HG03039 (cell line): ENCODE measurements at regions not wholly inside any gene's neighbourhood (a gene's known extent, or its start where the extent isn't known, plus 50 kb on each side); places are given as distances from the start of the nearest gene placed in this dataset.

Experiments used
- ATAC-seq: cut with Tn5 transposase; IDR thresholded peaks from one replicate; pipeline ENCODE4 v1.9.1; 2021; ENCODE audit warnings: mild to moderate bottlenecking, moderate library complexity; ENCODE audit not compliant: unreplicated experiment

- ATAC-seq, result no peak
Measured at GRCh38 chr1:182200025-182200812, 138.7 kb upstream of the ZNF648 start.

- ATAC-seq, result no peak
Measured at GRCh38 chr1:182198006-182198605, 136.6 kb upstream of the ZNF648 start.

GRCh38 chr1:182196897-182197870 lies 135.7 kb upstream of the ZNF648 start:
- ATAC-seq, result no peak

- no peak for ATAC-seq
Measured at GRCh38 chr1:182195733-182196132, 134.2 kb upstream of the ZNF648 start.

- no peak for ATAC-seq
Measured at GRCh38 chr1:182193908-182194550, 132.5 kb upstream of the ZNF648 start.

- no peak for ATAC-seq
Measured at GRCh38 chr1:182192966-182193365, 131.5 kb upstream of the ZNF648 start.

- no peak for ATAC-seq
Measured at GRCh38 chr1:182192215-182192614, 130.7 kb upstream of the ZNF648 start.

- ATAC-seq, result no peak
Measured at GRCh38 chr1:182191381-182192115, 130.0 kb upstream of the ZNF648 start.

GRCh38 chr1:182189535-182190066 lies 128.1 kb upstream of the ZNF648 start:
- ATAC-seq, result no peak

GRCh38 chr1:182186757-182187146 lies 125.2 kb upstream of the ZNF648 start:
- no peak for ATAC-seq

- no peak for ATAC-seq
Measured at GRCh38 chr1:182185842-182186756, 124.6 kb upstream of the ZNF648 start.

- no peak for ATAC-seq
Measured at GRCh38 chr1:182185136-182185535, 123.6 kb upstream of the ZNF648 start.

- ATAC-seq, result no peak
Measured at GRCh38 chr1:182183606-182184005, 122.1 kb upstream of the ZNF648 start.

- no peak for ATAC-seq
Measured at GRCh38 chr1:182182311-182182710, 120.8 kb upstream of the ZNF648 start.

GRCh38 chr1:182181167-182181572 lies 119.7 kb upstream of the ZNF648 start:
- no peak for ATAC-seq

GRCh38 chr1:182175361-182175931 lies 113.9 kb upstream of the ZNF648 start:
- ATAC-seq, result no peak

- no peak for ATAC-seq
Measured at GRCh38 chr1:182174513-182174855, 113.0 kb upstream of the ZNF648 start.

- ATAC-seq, result no peak
Measured at GRCh38 chr1:182173808-182174512, 112.4 kb upstream of the ZNF648 start.
